ENCODE measurements at regions not wholly inside any gene's neighbourhood (a gene's known extent, or its start where the extent isn't known, plus 50 kb on each side); places are given as distances from the start of the nearest gene placed in this dataset.

DNA sequence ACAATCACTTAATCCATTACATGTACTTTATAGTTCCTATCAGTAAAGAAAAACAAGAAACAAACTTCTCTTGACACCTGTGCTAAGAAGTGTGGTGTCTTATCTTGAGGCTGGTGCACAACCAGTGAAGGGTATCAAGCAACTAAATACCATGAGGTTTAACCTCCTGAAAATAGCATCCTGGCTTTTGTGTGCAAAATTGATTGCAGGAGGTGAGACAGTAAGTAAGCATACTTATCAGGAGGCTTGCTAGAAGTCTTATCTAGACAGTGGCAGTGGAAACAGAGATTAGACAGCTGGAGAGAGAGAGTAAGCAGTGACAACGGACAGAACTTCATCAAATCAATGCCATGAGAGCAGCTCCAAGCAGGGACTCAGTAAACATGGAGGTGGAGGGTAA, 730.3 kb downstream of the DNAH5 start:
- Mint-ChIP-seq H3K9me3 (no peaks in the 10 kb centered on the region; the same call in 2 of the 3 replicates), H3K36me3 (ENCODE audit: low read depth) (no peaks in the 10 kb centered on the region), H3K4me3 (no peak overlapping the region), H3K27ac (no peak overlapping the region), H3K27me3 (ENCODE audit: insufficient read depth, low read depth, poor library complexity) (peaks cover 1% of the 10 kb centered on the region), H3K4me1 (no peaks in the 10 kb centered on the region)
- H3K36me3 ChIP-seq (ENCODE audit: insufficient read depth): no peaks in the 10 kb centered on the region
- DNase-seq (ENCODE audit: low spot score) (no peak), ATAC-seq (no peak)
- no peaks in the 10 kb centered on the region for H3K79me2 ChIP-seq (replicated peaks; ENCODE audit: insufficient read depth)
- TF ChIP-seq ZNF114 (CRISPR knock-in tag; IDR thresholded peaks at IDR 0.05) (no peak), REST (IDR thresholded peaks at IDR 0.05; ENCODE audit: unreplicated experiment) (no peak), EZH2phosphoT487 (IDR thresholded peaks at IDR 0.05; ENCODE audit: unreplicated experiment) (no peak), EZH2 (IDR thresholded peaks at IDR 0.05; ENCODE audit: low read depth, unreplicated experiment) (no peak), CREB1 (CRISPR knock-in tag; IDR thresholded peaks at IDR 0.05; ENCODE audit: low read depth) (no peak), NANOG (IDR thresholded peaks at IDR 0.05; ENCODE audit: borderline replicate concordance) (no peak), POLR2AphosphoS5 (IDR thresholded peaks at IDR 0.05; ENCODE audit: low read depth) (no peak), STAT1 (IDR thresholded peaks at IDR 0.05; ENCODE audit: unreplicated experiment) (no peak), ZNF331 (CRISPR knock-in tag; IDR thresholded peaks at IDR 0.05; ENCODE audit: low read depth) (no peak), JUNB (IDR thresholded peaks at IDR 0.05; ENCODE audit: unreplicated experiment) (no peak)
- TF ChIP-seq, protein P1, sequence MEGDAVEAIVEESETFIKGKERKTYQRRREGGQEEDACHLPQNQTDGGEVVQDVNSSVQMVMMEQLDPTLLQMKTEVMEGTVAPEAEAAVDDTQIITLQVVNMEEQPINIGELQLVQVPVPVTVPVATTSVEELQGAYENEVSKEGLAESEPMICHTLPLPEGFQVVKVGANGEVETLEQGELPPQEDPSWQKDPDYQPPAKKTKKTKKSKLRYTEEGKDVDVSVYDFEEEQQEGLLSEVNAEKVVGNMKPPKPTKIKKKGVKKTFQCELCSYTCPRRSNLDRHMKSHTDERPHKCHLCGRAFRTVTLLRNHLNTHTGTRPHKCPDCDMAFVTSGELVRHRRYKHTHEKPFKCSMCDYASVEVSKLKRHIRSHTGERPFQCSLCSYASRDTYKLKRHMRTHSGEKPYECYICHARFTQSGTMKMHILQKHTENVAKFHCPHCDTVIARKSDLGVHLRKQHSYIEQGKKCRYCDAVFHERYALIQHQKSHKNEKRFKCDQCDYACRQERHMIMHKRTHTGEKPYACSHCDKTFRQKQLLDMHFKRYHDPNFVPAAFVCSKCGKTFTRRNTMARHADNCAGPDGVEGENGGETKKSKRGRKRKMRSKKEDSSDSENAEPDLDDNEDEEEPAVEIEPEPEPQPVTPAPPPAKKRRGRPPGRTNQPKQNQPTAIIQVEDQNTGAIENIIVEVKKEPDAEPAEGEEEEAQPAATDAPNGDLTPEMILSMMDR (conservative IDR thresholded peaks at IDR 0.05; ENCODE audit: low read depth in 2 of 2): no peak
- TF ChIP-seq, protein P2, sequence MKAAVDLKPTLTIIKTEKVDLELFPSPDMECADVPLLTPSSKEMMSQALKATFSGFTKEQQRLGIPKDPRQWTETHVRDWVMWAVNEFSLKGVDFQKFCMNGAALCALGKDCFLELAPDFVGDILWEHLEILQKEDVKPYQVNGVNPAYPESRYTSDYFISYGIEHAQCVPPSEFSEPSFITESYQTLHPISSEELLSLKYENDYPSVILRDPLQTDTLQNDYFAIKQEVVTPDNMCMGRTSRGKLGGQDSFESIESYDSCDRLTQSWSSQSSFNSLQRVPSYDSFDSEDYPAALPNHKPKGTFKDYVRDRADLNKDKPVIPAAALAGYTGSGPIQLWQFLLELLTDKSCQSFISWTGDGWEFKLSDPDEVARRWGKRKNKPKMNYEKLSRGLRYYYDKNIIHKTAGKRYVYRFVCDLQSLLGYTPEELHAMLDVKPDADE (IDR thresholded peaks at IDR 0.05): no peak
- H3F3A ChIP-seq (replicated peaks; ENCODE audit: low read depth): no peaks in the 10 kb centered on the region
- no peak overlapping the region for H3K4me3 ChIP-seq
- peaks cover 6% of the 10 kb centered on the region; the same call in 1 of the 2 replicates for H3K9me2 ChIP-seq (ENCODE audit: insufficient read depth)
- no peaks in the 10 kb centered on the region for H3K27me3 ChIP-seq (ENCODE audit: insufficient read depth)
- H2AFZ ChIP-seq: no peak overlapping the region
- H3K4me1 ChIP-seq (ENCODE audit: insufficient read depth): no peaks in the 10 kb centered on the region
- no peak overlapping the region for H3K27ac ChIP-seq (ENCODE audit: low read depth)
- H4K20me1 ChIP-seq (replicated peaks; ENCODE audit: insufficient read depth): no peaks in the 10 kb centered on the region
- no peak overlapping the region for H3K4me2 ChIP-seq

Data from GM23338 (cell line).